Mucosa of rectum (tissue), 2 donors: ENCODE measurements at regions not wholly inside any gene's neighbourhood (a gene's known extent, or its start where the extent isn't known, plus 50 kb on each side); places are given as distances from the start of the nearest gene placed in this dataset.

ENCODE experiments used
- H3K27ac ChIP-seq, 2 donors: one replicate each; pipeline ENCODE4 v1.7.0; 2013; ENCODE audit warnings: inconsistent platforms in 2 of 2, low read depth in 2 of 2, low read length in 2 of 2
- H3K27me3 ChIP-seq, 2 donors: one replicate each; pipeline ENCODE4 v1.7.0; 2013; ENCODE audit warnings: low read length in 2 of 2; ENCODE audit not compliant: control insufficient read depth in 2 of 2, insufficient read depth in 2 of 2
- H3K36me3 ChIP-seq, 2 donors: one replicate each; pipeline ENCODE4 v1.7.0; 2013; ENCODE audit warnings: low read length in 2 of 2; ENCODE audit not compliant: control insufficient read depth in 2 of 2, insufficient read depth in 2 of 2
- H3K4me1 ChIP-seq, 2 donors: one replicate each; pipeline ENCODE4 v1.7.0; 2013; ENCODE audit warnings: low read length in 2 of 2, mild to moderate bottlenecking in 1 of 2; ENCODE audit not compliant: control insufficient read depth in 2 of 2, insufficient read depth in 2 of 2
- H3K4me3 ChIP-seq, 2 donors: one replicate each; pipeline ENCODE4 v1.7.0; 2013; ENCODE audit warnings: low read length in 2 of 2
- H3K9ac ChIP-seq, 2 donors: one replicate each; pipeline ENCODE4 v1.7.0; 2013; ENCODE audit warnings: low read length in 2 of 2, low read depth in 1 of 2, mild to moderate bottlenecking in 1 of 2
- H3K9me3 ChIP-seq, 2 donors: one replicate each; pipeline ENCODE4 v1.7.0; 2013; ENCODE audit warnings: low read length in 2 of 2; ENCODE audit not compliant: control insufficient read depth in 2 of 2
- donor health status: healthy.
- donor health status: Normal muscosa, but diverticular disease.

DNA sequence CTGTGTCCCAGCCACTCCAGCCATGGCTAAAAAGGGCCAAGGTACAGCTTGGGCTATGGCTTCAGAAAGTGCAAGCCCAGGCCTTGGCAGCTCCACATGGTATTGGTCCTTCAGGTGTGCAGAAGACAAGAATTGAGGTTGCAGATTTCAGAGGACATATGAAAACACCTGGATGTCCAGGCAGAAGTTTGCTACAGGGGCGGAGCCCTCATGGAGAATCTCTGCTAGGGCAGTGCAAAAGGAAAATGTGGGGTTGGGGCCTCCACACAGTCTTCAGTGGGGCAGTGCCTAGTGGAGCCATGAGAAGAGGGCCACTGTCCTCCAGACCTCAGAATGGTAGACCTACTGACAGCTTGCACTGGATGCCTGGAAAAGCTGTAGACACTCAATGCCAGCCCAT is 1074.1 kb downstream of the JRKL start:
- H3K4me1 ChIP-seq = no peaks in the 10 kb centered on the region
- no peak overlapping the region for H3K9ac ChIP-seq
- H3K27ac ChIP-seq = no peak overlapping the region
- no peaks in the 10 kb centered on the region for H3K27me3 ChIP-seq
- H3K4me3 ChIP-seq = no peak overlapping the region
- H3K9me3 ChIP-seq = peaks cover 0 to 2% of the 10 kb centered on the region in 2 donors
- H3K36me3 ChIP-seq = no peaks in the 10 kb centered on the region

DNA sequence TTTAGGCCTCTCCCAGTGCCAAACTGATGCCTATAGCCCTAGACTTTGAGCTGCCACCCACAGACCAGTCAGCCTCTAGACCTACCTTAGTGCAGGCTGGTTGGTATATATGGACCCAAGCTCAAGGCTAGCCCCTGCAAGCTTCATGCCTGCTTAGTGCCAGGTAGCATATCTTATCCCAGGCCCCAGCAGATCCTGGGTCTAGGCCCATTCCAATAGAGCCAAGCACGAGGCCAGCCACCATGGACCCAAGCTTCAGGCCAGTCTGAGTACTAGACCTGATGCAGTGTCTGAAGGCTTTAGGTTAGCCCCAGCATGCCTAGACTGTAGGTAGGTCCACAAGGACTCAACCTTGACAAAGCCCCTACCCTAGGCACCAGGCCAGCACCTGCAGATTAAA is 1081.7 kb downstream of the JRKL start:
- Histone ChIP-seq H3K4me3 (no peak overlapping the region), H3K27me3 (no peaks in the 10 kb centered on the region), H3K27ac (no peak overlapping the region), H3K36me3 (no peaks in the 10 kb centered on the region), H3K9ac (no peak overlapping the region), H3K9me3 (peaks cover 5 to 8% of the 10 kb centered on the region in 2 donors), H3K4me1 (no peaks in the 10 kb centered on the region)

DNA sequence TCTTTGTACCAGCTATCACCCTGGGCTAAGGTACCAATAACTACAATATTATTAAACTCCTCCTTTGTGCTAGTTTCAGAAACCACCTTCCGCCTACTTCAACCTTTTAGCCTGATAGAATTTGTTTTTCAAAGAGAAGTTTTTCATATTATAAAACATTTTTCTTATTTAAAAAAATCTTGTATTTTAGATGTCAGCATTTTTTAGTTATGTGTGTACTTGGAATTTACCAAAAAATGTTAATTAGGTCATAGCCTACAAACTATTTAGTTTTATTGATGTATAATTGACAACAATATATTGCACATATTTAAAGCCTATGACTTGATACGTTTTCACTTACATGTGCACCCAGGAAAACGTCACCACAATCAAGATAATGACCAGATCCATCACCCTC is 1097.6 kb downstream of the JRKL start:
- Histone ChIP-seq H3K4me3 (no peak overlapping the region), H3K27me3 (no peaks in the 10 kb centered on the region), H3K9ac (no peak overlapping the region), H3K27ac (no peak overlapping the region), H3K36me3 (no peaks in the 10 kb centered on the region), H3K4me1 (no peaks in the 10 kb centered on the region), H3K9me3 (peaks cover 0 to 4% of the 10 kb centered on the region in 2 donors)

DNA sequence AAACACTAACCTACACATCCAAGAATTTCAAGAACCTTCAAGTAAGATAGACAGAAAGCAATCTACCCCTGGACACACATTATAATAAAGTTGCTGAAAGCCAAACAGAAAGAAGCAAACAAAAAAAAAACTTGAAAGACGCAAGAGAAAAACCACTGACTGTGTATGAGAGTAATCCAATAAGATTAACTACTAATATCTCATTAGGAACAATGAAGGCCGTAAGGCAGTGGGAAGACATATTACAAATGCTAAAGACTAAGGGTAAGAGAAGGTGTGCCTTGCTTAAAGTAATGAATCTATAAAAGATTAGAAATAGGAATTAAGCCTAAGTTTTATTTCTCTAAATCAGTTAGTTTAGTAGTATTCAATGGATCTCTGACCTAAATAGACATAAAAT is 1109.1 kb downstream of the JRKL start:
- Histone ChIP-seq H3K36me3 (no peaks in the 10 kb centered on the region), H3K27me3 (no peaks in the 10 kb centered on the region), H3K4me3 (no peak overlapping the region), H3K27ac (no peak overlapping the region), H3K9me3 (no peaks in the 10 kb centered on the region), H3K4me1 (no peaks in the 10 kb centered on the region), H3K9ac (no peak overlapping the region)

DNA sequence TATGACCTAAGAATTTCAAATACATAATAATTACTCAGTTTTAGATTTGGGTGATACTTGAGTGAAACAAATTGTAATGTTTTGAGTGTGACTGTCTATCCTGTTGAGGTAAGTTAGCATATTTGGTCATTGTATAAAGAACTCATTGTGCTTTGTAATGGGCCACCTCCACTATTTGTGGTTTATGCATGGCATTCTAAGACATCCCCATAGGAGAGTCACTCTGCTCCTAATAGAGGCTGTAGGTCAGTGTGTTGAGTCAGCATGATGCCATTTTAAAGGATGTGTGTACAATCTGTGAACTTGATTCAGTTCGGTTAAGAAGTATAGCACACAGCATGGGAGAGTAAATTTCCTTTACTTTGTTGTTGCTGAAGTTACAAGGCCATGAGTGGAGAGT is 1112.4 kb downstream of the JRKL start:
- H3K27ac ChIP-seq = no peak overlapping the region
- H3K4me1 ChIP-seq = no peaks in the 10 kb centered on the region
- no peaks in the 10 kb centered on the region for H3K27me3 ChIP-seq
- no peak overlapping the region for H3K9ac ChIP-seq
- H3K36me3 ChIP-seq = no peaks in the 10 kb centered on the region
- H3K9me3 ChIP-seq = no peaks in the 10 kb centered on the region
- no peak overlapping the region for H3K4me3 ChIP-seq

DNA sequence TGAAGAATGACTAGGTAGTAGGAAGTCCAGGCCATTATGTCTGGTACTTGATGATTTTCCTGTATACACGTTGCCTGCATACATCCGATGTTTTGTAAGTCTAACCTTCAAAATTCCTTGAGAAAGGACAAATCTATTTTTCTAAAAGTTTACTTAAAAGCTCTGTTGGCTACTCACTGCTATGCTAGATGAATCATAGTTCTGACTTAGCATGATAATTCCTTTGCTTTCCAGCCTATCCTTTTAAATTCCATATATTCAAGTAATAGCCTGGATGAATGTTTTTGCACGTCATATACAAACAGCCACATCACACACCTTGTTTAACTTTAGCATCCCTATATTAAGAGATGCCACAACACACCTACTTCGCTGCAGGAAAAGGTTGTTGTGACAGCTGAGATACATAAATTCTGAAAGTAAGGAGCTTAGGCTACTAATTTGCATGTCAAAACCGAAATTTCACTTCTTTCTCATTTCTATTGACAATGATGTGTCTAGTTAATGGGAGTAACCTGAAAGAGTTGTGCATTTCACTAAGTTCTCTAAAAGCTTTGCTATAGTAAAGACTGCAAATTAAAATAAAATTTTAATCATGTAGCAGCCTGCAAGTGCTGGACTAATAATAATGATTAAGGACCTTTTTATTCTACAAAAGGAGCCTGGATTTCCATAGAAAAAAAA is 1116.4 kb downstream of the JRKL start:
- Histone ChIP-seq H3K9me3 (no peaks in the 10 kb centered on the region), H3K36me3 (no peaks in the 10 kb centered on the region), H3K4me3 (no peak overlapping the region), H3K27ac (no peak overlapping the region), H3K4me1 (no peaks in the 10 kb centered on the region), H3K9ac (no peak overlapping the region), H3K27me3 (no peaks in the 10 kb centered on the region)

DNA sequence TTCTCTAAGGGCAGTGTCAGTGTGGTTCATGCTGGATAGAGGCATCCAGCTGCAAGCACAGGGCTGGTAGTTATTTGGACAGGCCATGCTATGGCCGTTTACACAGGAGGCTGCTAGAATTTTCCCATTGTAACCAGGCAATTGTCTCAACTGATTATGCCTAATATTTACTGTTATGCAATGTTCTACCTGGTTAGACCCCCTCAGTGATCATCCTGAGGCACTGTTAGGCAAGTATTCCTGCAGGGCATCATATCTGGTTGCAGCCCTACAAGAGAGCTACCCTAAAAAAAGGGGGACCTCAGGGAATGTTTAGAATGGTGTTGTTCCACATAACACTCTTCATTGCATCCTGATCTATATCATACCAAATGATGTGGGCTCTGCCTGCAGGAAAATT is 1124.6 kb downstream of the JRKL start:
- H3K9ac ChIP-seq = no peak overlapping the region
- H3K4me1 ChIP-seq = no peaks in the 10 kb centered on the region
- H3K27ac ChIP-seq = no peak overlapping the region
- H3K4me3 ChIP-seq = no peak overlapping the region
- H3K36me3 ChIP-seq = no peaks in the 10 kb centered on the region
- H3K27me3 ChIP-seq = no peaks in the 10 kb centered on the region
- H3K9me3 ChIP-seq = no peaks in the 10 kb centered on the region

DNA sequence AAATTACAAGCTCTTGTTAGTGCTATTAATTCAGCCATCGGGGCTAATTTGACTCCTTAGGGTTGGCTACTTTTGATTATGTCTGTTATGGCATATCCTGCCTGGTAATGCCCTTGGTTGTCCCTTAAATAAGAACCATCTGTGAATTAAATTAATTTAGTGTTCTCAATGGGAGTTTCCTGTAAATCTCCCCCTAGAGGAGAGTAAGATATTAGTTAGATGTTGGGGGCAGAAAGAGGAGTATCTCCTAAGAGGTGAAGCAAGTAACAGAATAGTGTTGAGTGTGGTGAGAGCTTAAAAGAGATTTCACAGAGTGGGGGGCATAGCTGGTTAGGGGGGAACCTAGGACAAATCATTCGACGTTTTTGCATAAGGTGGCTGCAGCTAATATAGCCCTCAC is 1126.9 kb downstream of the JRKL start:
- Histone ChIP-seq H3K36me3 (no peaks in the 10 kb centered on the region), H3K4me3 (no peak overlapping the region), H3K27ac (no peak overlapping the region), H3K27me3 (no peaks in the 10 kb centered on the region), H3K4me1 (no peaks in the 10 kb centered on the region), H3K9ac (no peak overlapping the region), H3K9me3 (no peaks in the 10 kb centered on the region)

DNA sequence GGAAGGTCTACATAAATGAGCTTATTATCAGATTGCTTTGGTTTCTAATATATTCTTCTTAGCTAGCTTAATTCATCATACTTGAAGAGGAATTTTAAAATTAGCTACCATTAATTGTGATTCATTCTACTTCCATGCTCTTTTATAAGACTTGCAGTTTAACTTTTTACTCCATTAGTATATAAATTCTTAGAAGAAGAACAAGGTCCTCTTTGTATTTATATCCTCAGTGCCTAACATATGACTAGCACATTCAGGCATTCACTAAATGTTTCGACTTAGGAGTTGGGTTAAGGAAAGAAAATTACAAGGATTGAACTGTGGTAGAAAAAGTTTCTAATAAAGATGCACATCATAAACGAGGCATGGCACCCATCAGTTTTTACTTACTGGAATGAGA is 1135.5 kb downstream of the JRKL start:
- no peaks in the 10 kb centered on the region for H3K27me3 ChIP-seq
- no peak overlapping the region for H3K27ac ChIP-seq
- no peaks in the 10 kb centered on the region for H3K36me3 ChIP-seq
- no peaks in the 10 kb centered on the region for H3K9me3 ChIP-seq
- H3K4me1 ChIP-seq = no peaks in the 10 kb centered on the region
- H3K4me3 ChIP-seq = no peak overlapping the region
- no peak overlapping the region for H3K9ac ChIP-seq

DNA sequence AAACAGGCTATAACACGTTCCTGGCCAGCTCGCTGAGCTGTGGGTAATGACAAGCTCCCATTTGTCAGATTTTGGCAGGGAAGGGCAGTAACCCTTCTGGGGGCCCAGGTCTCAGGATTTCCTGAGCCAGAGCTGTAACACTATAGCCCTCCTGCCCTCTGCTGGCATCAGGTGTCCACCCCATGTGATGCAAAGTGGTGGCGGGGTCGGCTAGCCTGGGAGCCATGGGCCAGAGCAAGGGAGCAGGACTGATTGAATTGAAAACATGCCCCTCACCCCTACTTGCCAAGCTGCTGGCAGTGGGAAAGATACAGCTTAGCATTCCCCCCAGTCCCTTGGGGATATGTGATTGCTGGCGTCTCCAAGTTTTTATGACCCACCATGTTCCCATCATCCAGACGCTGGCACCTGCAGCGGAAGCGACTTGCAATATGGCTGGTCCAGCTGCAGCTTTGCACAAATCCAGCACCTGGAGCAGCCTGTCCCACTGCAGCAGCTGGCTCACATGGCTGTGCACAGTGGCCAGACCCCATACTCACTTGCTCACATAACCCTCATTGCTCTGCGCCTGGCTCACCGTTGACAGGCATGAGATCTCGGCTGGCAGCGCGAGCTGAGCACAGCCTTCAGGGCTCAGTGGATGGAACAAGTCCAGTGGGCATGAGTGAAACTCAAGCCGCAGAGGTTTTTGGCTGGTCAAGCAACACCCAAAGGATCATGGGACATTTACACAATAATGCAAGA is 1147.8 kb downstream of the JRKL start:
- H3K27ac ChIP-seq = no peak overlapping the region
- H3K4me3 ChIP-seq = no peak overlapping the region
- H3K27me3 ChIP-seq = no peaks in the 10 kb centered on the region
- no peak overlapping the region for H3K9ac ChIP-seq
- no peaks in the 10 kb centered on the region for H3K36me3 ChIP-seq
- H3K9me3 ChIP-seq = peaks cover 0 to 6% of the 10 kb centered on the region in 2 donors
- H3K4me1 ChIP-seq = no peaks in the 10 kb centered on the region
